NCI-H82 treated with DMSO at 0.1 percent for 48 hours (cell line): ENCODE measurements at regions not wholly inside any gene's neighbourhood (a gene's known extent, or its start where the extent isn't known, plus 50 kb on each side); places are given as distances from the start of the nearest gene placed in this dataset.
"Not testable (repeated sequence)": the region's sequence is repeated elsewhere in the genome, so short reads cannot be mapped to it uniquely, and the experiment has no call there.

ENCODE experiments used
- DNase-seq: peaks from one replicate; lab custom pipeline; 2025; ENCODE audit not compliant: unreplicated experiment; lab: John Stamatoyannopoulos, UW

GRCh38 chr10:10684972-10685371, 332.7 kb upstream of the CELF2 start:
- no peak for DNase-seq

DNA sequence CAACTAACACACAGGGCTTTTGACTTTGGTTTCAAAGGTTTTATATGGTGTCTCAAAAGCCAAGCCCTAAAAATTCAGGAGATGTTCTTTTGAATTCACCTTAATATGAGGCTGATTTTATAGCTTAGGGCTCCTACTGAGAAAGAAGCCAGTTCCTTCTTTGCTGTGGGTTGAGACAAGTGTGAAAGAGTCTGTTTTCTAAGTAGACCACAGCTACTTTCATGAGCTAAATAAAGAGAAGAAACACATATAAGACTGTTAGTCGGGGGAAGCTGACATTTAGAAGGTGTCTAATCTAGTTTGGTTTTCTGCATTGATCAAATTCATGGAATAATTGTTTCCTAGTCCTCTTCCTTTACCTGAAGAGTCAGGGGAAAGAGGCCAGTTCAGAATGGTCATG, 332.1 kb upstream of the CELF2 start:
- no peak for DNase-seq

GRCh38 chr10:10687751-10688150, 329.9 kb upstream of the CELF2 start:
- DNase-seq = no peak

DNA sequence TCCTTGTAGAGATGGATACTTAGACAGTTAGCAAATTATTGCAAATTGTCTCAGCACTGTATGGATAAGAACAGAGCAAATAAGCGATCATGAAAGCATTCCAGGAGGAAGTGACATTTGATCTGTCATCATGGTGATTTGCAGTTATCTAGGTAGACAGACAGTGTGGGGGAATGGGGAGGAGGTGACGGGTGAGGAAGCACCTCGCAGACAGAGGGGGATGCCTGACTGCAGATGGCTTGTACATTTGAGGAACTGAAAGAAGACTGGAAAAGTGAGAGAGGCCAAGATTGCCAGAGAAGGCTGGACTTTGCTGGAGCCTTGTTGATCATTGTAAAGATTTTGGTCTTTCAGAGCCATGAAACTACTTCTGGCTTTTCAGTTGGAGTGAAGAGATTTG, 318.2 kb upstream of the CELF2 start:
- DNase-seq = no peak

DNA sequence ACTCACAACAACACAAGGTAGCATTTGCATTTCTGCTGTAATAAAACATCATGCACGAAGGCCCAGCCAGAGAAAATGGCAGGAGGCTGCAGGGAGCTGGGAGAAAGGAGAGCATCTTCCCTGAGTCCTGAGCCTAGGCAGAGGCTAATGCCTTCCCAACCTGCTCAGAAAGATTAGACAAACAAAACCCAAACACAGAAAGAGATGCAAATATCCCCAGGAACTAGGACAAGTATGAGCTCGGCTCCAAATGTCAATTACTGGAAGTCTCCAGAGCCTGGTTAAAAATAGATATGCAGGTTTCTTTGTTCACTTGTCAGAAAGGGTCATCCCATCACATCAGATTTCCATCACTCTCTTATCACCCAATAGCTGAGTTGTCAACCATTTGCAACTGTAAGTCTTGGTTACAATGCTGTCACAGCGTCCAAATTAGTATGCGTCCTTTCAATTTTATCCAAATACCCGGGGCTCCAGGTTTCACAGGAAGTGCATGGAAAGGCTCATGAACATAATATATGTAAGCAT, 316.5 kb upstream of the CELF2 start:
- no peak for DNase-seq

- DNase-seq = no peak
These were observed 315.5 kb upstream of the CELF2 start for GRCh38 chr10:10702211-10702610.

GRCh38 chr10:10703382-10703781, 314.3 kb upstream of the CELF2 start:
- DNase-seq = no peak

GRCh38 chr10:10712155-10712704, 305.4 kb upstream of the CELF2 start:
- no peak for DNase-seq

DNA sequence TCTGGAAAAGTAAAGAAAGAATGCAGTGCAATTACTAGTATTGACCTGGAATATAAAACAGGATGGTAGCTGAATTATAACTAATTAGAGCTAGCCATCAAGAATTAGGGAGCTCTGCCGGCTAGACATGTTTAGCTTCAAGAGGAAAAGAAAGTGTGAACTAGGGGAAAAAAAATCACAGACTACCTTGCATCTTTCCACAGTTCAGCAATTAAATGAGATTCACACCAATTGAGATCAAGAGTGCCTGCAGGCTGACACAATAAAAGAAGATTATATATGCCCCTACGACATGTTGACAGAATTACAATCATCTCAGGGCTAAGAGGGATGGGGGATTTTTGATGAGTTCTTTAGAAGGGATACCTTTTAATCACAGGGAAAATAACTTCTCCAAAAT, 303.3 kb upstream of the CELF2 start:
- no peak for DNase-seq

- DNase-seq = no peak
These were observed 300.7 kb upstream of the CELF2 start for GRCh38 chr10:10716972-10717371.

DNA sequence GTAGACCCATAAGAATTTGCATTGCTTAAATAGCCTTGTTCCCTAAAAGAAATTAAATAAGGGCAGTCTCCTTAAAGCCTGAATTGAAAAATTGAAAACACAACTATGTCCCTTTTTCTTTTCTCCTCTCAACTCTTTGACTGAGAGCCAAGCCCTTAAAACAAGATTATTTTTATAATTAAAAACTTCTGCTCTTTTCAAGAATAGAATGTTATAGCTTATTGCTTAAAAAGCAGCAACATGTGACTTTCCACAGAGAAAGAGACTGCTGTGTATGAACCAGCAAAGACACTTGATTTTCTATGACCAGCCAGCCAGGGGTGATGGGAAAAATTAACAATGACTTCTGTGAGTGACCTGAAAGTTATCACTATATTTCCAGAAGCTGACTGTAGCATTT, 295.2 kb upstream of the CELF2 start:
- DNase-seq = no peak

- no peak for DNase-seq
These were observed 292.5 kb upstream of the CELF2 start for GRCh38 chr10:10725196-10725595.

DNA sequence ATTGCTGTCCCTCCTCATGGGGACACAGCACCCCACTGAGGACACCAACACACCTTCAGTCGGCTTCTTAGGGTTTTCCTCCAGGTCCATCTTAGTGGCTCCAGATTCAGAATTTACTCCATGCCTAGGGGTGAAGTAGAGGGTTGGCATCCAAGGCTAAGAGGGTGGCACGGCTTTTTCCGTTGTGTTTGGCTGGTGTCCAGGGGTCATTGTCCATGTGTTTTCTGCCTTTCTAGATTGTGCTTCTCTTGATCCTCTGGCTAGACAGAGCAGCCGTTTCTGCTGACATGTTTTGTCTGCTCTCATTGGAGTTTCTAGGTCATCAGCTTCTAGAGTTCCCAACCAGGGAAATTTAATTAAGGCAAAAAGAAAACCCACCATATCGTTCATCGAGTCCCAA, 291.6 kb upstream of the CELF2 start:
- DNase-seq = no peak

- not testable (repeated sequence) for DNase-seq
These were observed 290.3 kb upstream of the CELF2 start for GRCh38 chr10:10727411-10727810.

DNA sequence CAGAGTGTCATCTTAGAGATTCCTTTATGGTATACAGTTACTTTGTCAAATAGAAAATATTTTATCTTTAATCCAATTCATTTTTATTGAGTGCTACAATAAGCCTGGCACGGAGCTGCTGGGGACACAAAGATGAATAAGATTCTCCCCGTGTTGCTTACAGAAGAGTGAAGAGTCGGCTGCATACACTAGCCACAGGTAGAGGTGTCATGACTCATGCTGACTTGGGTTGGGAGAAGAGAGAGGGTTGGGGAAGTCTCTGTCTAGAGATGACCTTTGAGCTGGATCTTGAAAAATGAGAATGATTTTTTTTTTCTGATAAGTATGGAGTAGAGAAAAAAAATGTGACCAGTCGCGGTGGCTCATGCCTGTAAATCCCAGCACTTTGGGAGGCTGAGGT, 289.9 kb upstream of the CELF2 start:
- DNase-seq = no peak

GRCh38 chr10:10730471-10731043, 287.1 kb upstream of the CELF2 start:
- no peak for DNase-seq

DNA sequence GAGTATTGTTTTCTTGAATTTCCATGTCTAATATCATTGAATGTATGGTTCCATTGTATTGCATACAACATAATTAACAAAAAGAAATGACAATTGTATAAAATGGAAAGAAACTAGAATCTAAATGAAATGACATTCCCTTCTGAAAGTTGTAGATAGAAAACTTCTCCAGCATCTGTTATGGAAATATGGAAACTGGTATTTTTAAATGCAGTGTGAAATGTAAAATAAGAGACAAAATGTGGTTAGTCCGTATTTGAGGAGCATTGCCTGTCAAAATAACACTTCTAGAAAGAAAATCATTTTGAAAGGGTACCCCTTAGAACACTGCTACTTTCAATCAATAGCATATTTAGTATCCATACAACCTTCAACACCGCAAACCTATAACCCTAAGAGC, 286.3 kb upstream of the CELF2 start:
- no peak for DNase-seq

DNA sequence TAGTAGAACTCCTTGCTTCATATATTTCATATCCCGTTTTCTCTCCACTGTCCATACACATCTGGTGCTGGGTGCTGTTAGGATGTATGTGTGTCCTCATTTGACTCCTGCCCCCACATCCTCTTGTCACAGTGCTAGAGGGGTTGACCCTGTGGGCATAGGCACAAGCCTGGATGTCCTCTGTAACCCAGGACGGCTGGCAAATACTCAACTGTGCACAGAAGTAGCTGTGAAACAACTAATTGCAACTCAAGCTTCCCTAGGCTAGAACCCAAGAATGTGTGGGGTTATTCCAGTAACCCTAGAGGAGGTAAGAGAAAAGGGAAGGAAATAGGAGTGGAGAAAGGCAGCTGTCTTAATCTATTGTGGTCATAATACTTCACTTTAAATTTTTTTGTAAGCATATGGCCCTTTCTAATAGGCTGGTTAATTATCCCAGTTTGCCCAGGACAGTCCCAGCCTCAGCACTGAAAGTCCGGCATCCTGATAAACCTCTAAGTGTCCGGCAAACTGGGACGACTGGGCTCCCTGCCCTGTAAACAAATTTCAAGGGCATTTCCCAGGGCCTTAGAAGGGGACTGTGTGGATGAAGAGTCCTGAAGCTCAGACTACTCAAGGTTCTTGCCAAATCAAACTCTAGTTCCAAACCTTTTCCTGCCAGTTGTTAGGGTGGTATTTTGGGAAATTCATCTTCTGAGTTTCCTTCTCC, 283.2 kb upstream of the CELF2 start:
- DNase-seq = no peak

GRCh38 chr10:10745291-10745690, 272.4 kb upstream of the CELF2 start:
- DNase-seq = no peak

GRCh38 chr10:10755490-10755889, 262.2 kb upstream of the CELF2 start:
- no peak for DNase-seq

GRCh38 chr10:10758306-10758705, 259.4 kb upstream of the CELF2 start:
- no peak for DNase-seq

- not testable (repeated sequence) for DNase-seq
These were observed 257.9 kb upstream of the CELF2 start for GRCh38 chr10:10759806-10760205.

GRCh38 chr10:10765017-10765416, 252.7 kb upstream of the CELF2 start:
- no peak for DNase-seq
